NCI-H748 (cell line): ENCODE measurements at regions not wholly inside any gene's neighbourhood (a gene's known extent, or its start where the extent isn't known, plus 50 kb on each side); places are given as distances from the start of the nearest gene placed in this dataset.

Experiments
- DNase-seq: peaks from one replicate; lab custom pipeline; 2025; ENCODE audit not compliant: unreplicated experiment; lab: John Stamatoyannopoulos, UW

DNA sequence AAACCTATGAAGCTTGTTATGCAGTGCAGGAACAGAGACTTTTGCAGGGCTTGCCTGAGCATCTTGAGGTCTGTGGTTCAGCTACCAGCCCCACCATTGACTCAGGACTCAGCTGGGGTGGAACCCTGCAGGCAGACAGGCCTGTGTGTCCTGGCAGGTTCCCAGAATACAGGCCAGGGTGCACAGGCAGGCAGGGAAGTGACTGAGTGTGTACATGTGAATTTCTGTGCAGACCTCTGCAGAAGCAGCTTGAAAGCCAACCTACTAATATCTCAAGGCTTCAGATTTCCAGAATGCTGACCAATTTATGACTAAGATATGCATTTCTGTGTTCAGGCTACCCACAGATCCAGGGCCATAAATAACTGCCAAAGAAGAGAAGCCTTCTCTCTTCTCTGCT, 254.4 kb downstream of the DLEU7 start:
- DNase-seq, result no peak

DNA sequence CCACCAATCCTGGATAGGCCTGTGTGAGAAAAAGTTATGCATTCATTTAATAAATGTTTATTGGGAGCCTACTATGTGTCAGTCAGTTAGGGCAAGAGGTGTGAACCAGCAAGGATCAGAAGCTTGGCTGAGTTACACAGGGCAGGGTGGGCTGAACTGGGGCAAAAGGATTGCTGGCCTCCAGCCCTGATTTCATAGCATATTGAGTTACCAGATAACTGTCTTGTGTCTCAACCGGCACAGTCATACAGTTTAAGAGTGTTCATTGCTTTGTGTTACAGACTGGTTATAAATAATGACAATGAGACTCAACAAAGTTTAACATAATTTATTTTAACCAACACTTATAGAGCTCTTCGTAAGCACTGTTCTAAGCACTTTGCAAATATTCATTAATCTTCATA, 253.8 kb downstream of the DLEU7 start:
- no peak for DNase-seq

DNA sequence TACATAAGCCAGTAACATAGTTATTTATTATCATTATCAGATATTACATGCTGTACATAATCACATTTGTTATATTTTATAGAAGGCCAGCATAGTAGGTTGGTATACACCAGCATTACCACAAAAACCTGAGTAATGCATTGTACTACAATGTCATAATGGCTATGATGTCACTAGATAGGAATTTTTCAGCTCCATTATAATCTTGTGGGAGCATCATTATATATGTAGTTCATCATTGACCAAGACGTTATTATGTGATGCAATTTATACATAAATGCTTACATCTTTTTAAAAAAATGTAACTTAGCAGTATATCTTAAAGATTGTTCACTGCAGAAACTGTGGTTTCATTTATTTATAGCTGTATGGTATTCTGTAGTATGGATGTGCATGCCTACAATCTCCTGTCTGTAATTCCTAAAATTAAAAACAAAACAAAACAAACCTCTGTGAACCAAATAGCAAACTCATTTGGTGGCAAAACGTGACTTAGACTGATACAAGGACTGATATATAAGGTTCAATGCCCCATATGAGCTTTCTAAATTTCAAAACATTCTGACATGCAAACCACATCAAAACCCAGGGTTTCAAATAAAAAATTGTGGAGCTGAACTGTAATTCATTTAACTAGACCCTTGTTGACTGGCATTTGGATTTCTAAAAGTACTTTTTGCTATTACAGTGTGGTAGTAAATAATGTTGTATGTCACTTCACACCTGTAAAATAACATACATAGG, 250.9 kb downstream of the DLEU7 start:
- DNase-seq, result no peak

DNA sequence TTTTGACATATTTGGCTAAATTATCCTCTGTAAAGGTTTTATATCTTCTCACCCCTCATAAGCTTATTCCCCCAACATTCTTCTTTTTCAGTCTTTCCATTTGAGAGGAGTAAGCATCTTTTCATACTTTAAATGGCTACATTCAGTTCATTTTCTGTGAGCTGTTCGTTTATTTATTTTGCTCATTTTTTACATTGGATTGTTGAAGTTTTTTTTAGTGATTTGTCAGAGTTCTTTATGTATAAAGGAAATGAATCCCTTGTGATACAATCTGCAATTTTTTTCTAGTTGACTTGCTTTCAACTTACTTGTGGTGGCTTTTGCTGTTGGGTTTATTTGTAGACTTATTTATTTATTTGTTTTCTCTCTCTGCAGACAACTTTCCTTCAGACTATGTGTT, 250.3 kb downstream of the DLEU7 start:
- DNase-seq, result no peak

DNA sequence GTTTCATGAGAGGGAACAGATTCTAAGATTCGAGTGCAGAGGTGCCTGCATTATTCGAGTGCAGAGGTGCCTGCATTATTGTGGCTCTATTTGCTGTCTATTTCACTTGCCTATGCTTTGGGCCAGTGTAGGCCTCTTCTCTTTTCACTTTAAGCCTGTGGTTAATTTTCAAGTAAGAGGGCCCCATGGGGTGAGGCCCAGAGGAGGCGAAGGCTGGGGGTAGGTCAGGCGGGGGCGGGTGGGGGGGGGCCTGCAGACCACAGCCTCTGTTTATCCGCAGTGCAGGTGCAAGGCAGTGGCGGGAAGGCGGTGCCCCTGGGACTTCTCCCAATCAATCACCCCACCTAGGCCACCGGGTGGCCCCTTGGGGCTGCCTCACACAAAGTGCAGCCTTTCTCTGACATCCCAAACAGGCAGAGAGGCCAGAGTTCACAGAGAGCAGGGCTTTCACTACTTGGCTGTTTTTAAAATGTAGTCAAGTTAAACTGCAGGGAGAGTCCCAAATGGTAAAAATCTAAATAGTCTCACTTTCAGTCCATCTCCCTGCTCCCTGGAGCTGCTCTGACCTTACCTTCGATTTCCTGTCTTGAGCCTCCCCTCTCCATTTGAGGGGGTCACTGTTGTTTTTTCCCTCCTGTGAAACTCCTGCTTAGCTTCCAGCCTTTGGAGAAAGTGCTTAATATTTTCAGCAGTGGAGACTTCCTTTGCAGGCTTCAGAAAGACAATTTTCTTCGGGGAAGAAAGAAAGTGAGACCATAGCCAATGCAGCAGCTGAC, 249.0 kb downstream of the DLEU7 start:
- DNase-seq, result peak; percentile 13

DNA sequence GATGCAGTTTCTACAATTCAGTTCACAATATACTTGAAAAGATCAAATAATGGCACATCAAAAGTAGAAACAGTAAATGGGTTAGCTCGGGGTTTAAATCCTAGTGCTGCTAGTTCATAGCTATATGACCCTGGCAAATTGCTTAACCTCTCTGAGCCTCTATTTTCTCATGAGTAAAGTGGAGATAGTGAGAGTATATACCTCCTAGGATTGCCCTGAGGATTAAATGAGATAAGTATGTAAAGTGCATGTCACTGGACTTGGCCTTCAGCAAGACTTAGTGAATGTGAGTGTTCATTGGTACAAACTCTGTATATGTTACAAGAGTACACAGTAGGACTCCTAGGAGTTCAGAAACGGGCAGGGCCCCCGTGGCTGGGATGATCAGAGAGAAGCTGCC, 248.3 kb downstream of the DLEU7 start:
- no peak for DNase-seq

DNA sequence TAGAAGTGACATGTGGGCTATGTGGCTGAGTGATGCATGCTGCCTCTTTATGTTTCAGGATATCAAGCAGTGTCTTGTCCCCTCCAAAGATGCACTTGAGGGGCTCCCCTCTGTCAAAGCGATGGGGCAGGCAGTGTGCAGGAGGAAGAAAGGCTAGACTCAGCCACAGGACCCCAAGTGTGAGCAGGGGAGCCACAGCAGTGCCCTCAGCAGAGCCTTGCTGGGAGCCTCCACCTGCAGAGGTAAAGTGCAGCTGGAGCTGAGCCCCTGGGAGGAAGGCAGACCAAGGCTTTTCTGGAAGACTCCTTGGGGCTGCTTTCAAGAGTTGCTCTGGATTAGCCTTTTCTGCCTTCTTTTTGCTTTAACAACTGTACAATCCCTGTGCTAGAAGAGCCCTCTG, 247.3 kb downstream of the DLEU7 start:
- DNase-seq, result no peak

DNA sequence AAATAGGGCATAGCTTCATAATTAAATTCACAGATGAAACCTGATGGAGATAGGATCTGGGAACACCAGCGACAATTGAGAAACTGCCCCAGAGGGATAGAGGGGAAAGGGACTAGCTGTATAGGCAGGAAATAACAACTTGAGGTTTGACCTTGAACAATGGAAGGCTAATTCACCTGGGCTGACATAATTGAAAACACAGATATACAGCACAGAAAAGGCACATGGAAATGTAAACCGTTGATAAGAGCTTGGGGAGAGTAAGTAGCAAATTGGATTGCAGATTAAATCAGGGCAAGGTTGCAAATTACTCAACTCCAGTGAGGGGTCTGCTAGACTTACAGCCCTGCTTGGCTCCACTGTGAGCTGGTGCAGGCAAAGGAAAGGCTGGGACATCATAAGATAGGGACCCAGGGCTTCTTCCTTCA, 246.7 kb downstream of the DLEU7 start:
- DNase-seq, result peak; percentile 86

DNA sequence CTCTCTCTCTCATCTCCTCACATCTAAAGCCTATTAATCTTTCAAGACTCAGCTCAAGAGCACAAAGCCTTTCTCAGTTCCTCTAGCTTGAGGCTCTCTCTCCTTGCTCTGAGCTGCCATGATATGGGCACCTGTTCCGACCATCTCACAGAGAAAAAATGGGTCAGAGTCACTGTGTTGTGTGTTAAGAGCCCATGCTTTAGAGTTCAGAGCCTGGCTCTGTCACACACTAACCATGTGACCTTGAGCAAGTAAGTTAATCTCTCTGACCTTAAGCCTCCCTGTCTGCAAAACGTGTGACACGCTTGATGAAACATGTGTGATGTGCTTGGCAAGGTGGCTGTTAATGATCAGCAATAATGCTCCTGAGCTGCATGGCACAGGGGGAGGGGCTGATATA, 245.2 kb downstream of the DLEU7 start:
- no peak for DNase-seq

DNA sequence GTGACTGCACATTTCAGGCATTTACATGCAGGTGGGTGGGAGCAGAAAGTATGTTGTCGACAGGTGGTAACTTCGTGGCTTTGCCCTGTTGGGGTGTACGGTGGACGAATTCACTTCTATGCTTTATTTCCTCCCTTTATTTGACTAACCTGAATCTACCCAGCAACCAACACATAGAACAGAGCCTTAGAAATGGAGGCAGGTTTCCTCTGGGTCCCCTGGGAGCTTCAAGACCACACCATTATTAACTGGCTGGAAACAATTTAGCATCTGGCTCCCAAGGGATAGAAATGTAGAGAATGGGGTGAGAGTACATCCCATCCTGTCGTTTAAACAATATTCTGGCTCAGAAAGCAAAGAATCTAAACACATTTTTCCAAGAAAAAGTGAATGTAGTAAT, 244.4 kb downstream of the DLEU7 start:
- no peak for DNase-seq

DNA sequence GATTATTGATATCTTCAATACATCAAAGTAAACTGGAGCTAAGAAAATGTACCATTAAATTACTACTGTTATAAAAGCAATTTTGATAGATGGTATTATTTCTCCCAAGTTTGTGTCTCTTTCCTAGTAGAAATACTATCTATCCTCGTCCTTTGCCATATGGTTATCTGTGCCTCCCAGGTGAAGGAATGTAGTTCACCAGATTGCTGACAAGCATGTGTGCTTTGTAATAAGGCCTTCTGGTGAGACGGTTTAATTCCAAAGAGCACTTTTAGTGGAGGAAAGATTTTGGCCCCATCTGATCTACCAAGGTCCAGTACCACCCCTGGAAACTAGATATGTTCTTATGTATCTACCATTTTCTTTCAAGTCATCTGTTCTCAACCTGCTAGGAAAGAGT, 243.6 kb downstream of the DLEU7 start:
- no peak for DNase-seq

DNA sequence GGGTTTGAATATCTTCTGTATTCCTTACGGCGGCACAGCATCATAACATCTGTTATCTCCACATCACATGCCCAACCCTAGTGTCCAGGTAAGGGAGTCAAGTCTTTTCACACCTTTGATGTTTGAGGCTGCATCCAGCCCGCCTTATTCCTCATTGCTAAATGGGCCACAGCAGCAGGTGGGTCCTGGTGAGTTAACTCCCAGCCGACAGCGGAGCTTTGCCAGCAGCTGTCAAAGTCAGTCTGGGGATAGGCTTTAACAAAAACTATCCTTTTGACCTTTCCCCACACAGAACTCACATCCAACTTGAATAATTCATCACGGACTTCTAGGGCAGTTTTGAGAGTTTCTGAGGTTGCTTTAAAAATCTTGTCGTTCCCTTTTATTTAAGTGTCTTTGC, 235.1 kb downstream of the DLEU7 start:
- no peak for DNase-seq

DNA sequence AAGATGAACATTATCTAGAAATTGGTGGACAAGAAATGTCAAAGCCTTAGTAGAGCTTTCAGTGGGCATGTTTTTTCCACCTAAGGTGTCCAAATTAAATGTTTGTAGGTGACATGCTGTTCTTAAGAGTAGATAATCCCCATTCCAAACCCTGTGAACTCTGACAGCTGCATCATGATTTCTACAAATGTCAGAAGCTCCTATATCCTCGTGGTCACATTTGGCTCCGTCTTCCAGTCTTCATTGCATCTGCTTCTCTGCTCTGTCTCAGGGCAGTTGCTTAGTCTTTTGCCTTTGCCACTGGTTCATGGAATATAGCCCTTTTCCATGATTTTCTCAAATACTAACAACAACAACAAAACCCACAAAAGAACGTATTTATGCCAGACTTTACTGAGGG, 234.5 kb downstream of the DLEU7 start:
- no peak for DNase-seq

DNA sequence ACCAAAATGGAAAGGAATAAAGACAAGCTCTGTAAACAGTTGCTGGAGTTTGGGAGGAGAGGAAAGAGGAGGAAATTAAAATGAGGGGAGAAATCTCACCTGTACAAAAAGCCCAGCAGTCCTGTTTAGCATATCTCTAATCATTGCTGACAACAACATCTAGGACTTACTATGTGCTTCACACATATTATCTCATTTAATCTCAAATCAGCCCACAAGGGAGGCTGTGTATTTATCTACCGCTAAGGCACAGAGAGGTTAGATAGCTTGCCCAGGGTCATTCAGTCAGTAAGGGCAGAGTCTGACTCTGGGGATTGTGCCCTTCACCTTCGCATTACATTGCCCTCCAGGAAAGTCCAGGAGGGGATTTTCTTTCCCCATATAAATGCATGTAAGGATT, 233.3 kb downstream of the DLEU7 start:
- DNase-seq, result no peak

DNA sequence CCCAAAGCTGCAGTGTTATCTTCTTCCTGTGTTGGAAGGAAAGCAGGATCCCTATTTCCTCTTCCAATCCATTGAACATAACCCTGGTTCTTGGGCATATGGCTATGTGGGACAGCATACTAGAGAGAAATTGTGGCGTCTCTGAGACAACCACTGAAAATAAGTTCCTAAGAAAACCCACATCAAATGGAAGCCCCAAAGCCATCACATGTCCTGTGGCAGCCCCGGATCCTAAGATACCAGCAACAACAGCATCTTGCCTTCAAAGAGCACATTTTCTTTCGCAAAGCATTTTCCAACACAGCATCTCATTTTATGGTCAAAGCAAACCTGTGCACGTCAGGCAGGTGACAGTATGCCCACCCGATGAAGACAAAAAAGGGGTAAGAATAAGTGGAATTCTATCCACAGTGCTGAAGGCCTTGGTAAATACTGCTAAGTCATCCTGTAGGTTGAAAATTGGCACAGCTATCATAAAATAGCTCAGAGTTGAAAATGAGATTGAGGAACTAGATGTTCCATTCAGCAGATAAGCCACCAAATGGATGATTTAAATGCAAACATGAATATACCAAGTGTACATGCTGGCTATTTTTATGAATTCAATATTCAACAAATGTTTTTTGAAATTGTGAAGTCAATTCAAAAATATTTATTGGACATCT, 232.2 kb downstream of the DLEU7 start:
- no peak for DNase-seq

DNA sequence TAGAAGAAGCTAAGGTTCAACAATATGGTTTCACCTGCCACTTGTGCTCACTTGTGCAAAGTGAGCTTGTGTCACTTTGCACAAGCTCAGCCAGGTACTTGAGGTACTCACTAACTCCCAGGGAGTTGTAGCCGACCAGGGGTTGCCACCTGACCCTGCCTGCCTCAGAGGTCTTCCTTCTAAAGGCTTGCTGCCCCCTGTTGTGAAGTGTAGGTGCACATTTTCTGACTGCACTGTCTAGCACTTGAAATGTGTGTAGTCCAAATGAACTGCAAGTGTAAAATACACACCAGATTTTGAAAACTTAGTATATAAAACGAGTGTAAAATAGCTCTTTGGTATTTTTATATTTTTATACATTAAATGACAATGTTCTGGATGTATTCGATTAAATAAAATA, 230.8 kb downstream of the DLEU7 start:
- no peak for DNase-seq

DNA sequence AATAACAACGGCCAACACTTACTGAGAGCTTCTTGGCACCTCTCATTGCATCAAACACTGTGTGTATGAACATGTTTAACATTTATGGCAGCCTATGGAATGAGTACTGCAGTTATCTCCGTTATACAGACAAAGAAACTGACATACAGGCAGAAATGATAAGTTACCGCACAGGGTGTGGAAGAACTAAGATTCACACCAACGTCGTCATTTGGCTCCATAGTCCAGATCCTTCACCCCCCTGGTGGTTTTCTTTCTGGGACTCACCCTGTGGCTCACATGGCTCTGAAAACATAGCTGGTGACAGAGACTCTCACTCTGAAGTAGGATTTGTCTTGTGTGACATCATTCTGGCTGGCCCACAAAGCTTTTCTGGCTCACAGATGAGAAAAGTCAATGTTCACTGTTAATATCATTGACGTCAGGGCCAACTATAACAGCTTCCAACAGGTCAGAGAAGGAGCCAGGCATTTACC, 230.1 kb downstream of the DLEU7 start:
- DNase-seq, result no peak

DNA sequence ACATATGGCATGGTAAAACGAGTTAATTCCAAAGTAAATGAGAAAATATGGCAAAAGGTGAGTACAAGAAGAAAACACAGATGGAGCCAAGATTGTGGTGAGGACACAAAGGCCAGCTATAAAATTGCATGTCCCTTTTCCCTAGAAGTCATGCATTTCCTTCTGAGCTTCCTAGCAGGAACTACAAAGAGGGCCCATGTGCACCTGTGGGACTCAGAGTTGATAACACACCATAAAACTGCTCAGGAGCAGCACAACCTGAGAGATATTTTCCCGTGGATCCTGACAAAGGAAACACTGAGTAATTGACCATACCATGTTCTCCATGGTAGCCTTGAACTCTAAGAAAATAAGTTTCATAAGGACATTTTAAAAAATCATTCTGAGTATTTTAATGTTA, 228.3 kb downstream of the DLEU7 start:
- no peak for DNase-seq

DNA sequence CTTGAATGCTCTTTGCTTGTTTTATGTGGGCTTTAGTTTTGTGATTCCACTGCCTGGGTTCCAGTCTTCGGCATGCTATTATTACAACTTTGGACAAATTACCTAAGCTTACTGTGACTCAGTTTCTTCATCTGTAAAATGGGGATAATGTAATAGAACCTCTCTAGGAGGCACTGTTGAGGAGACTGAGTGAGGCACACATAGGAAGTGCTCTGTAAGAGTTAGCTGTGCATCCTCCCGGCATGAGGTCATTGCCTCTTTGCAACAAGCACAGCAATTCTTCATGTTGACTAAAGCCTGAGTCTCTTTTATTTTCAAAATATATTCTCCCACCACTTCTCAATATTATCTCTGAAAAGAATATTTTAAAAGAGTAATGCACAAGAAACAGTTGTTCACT, 227.4 kb downstream of the DLEU7 start:
- DNase-seq, result no peak

DNA sequence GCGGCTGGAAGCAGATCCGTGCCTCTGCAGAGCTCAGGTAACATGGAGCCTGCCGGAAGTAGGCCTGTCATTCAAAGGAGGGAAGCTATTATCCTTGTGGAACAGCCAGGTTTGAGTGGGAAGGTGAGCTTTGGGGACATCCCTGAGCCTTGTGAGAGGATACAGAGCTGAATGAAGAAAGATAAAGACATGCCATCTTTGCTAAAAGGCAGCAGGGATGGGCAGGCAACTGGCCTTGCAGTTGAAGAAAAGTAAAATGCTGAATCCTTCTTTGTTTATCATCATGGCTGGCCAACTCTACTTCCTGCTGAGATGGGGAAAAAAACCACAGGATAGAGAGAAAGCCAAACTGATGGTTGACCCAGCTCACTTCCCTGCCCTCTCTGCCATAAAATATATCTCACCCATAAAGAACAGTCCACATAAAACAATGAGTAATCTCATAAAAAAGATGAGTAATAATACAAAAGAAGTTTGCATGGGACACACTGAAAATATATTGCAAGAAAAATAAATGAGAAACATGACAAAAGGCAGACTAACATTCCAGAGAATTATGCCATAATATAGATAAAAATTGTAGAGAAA, 226.3 kb downstream of the DLEU7 start:
- DNase-seq, result no peak

DNA sequence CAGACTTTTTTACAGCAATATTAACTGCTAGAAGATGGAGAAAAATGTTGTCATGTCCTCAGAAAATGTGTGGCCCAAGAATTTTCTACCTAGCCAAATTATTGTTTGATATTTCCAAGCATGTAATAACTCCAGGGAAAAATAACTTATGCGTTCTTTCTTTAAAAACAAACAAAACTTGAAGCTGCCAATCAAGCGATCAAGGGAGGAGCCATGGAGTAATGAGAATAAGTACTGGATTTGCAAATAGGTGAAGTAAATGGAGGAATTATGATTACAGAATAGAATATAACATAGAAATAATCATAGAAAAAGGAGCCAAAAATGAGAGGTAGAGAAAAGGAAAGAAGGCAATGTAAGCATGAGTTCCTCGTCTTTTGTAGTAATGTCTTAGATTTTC, 225.3 kb downstream of the DLEU7 start:
- no peak for DNase-seq

DNA sequence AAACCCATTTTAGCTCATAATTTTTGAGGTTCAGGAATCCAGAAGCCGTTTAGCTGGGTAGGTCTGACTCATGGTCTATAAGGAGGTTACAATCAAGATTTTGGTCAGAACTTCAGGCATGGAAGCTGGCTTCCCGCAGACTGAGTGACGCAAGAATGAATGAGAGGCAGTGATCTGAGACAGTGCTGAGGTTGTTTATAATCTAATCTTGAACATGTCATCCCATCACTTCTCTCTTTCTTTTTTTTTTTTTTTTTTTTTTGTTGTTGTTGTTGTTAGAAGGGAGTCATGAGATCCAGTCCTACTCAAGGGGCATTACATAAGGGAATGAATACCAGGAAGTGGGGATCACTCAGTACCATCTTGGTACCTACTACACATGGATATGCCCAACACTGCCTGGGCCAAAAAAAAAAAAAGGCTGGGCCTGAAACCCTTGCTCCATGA, 217.4 kb downstream of the DLEU7 start:
- no peak for DNase-seq
